ENCODE measurements at regions not wholly inside any gene's neighbourhood (a gene's known extent, or its start where the extent isn't known, plus 50 kb on each side); places are given as distances from the start of the nearest gene placed in this dataset.

DNA sequence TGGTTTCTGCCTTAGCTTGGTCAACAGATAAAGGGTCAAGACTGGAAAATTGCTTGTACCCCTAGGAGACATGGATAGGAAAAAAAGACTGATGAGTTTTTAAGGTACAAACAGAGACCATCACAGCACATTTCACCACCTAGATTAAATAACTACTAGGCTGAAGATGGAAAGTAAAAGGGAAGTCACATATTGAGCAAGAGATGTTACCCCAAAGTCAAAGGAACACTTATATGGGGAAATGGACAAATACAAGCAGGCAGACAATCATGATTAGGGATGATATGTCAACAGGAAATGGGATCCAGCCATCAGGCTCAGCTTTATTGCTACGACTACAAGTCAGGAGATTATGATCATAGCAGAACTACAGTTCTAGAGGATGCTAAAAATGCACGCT lies 1643.1 kb upstream of the CELF4 start:
- TF ChIP-seq YY1 (IDR thresholded peaks at IDR 0.05; ENCODE audit: insufficient read depth, insufficient read length): no peak
- no peak for TF ChIP-seq ZNF274 (IDR thresholded peaks at IDR 0.05; ENCODE audit: low read depth, low read length)
- no peak for TF ChIP-seq SUZ12 (IDR thresholded peaks at IDR 0.05; ENCODE audit: extremely low read depth, insufficient read depth, insufficient read length)

Data from NT2/D1 (cell line).